PC-9 (cell line): ENCODE measurements at regions not wholly inside any gene's neighbourhood (a gene's known extent, or its start where the extent isn't known, plus 50 kb on each side); places are given as distances from the start of the nearest gene placed in this dataset.

Experiments used
- EZH2 ChIP-seq: fragments of 200-600 bp; sonication (generic); IDR thresholded peaks from 2 replicates; pipeline ENCODE4 v1.8.0; 2017; ENCODE audit warnings: antibody characterized with exemption, low read depth
- TF ChIP-seq, protein P1 (sequence below): fragments of 200-600 bp; sonication (generic); conservative IDR thresholded peaks from 2 replicates; pipeline ENCODE4 v1.6.1; 2017; ENCODE audit warnings: mixed run types, antibody characterized with exemption, mild to moderate bottlenecking, moderate library complexity

DNA sequence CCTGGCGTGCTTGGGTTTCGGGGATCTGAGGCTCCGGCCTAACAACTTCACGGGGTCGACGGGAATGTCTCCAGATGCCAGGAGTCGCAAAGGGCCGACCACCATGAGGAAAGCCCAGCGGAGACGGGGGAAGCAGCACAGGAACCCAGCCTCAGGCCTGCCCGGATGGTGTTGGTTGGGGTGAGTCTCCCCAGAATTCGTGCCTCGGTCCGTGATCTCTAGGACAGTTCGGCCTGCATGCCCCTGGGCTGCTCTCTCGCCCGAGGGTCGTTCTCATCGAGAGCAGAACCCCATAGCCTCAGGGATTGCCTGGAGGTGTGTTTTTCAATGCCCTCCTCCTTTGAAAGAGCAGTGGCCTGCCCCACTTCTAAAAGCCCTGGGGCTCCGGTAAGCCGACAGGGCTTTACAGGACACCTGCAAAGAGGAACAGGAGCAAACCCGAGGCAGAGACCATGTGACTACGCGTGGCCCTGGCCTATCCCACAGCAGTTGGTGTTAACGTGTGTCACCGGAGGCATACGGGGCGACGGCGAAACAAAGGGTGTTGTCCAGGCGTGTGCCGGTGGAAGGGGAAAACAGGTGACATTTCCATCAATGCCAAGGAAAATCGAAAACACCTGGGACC is 973.1 kb upstream of the DEFB115 start:
- TF ChIP-seq, protein P1, sequence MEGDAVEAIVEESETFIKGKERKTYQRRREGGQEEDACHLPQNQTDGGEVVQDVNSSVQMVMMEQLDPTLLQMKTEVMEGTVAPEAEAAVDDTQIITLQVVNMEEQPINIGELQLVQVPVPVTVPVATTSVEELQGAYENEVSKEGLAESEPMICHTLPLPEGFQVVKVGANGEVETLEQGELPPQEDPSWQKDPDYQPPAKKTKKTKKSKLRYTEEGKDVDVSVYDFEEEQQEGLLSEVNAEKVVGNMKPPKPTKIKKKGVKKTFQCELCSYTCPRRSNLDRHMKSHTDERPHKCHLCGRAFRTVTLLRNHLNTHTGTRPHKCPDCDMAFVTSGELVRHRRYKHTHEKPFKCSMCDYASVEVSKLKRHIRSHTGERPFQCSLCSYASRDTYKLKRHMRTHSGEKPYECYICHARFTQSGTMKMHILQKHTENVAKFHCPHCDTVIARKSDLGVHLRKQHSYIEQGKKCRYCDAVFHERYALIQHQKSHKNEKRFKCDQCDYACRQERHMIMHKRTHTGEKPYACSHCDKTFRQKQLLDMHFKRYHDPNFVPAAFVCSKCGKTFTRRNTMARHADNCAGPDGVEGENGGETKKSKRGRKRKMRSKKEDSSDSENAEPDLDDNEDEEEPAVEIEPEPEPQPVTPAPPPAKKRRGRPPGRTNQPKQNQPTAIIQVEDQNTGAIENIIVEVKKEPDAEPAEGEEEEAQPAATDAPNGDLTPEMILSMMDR = no peak
- TF ChIP-seq EZH2 = no peak
